HL-60 (cell line): ENCODE measurements at regions not wholly inside any gene's neighbourhood (a gene's known extent, or its start where the extent isn't known, plus 50 kb on each side); places are given as distances from the start of the nearest gene placed in this dataset.

Experiments used
- CTCF ChIP-seq: IDR thresholded peaks from one replicate; pipeline ENCODE4 v1.5.1; 2011; ENCODE audit warnings: low read length, control low read depth, inconsistent platforms; ENCODE audit not compliant: insufficient read depth
- GABPA ChIP-seq: IDR thresholded peaks from 2 replicates; pipeline ENCODE4 v1.6.1; 2012; ENCODE audit warnings: low read depth
- REST ChIP-seq: IDR thresholded peaks from 2 replicates; pipeline ENCODE4 v1.6.1; 2012; ENCODE audit warnings: low read depth; ENCODE audit not compliant: insufficient replicate concordance

GRCh38 chr4:81574991-81575390, 103.3 kb upstream of the RASGEF1B start:
- TF ChIP-seq CTCF, result no peak
- no peak for TF ChIP-seq REST
- TF ChIP-seq GABPA, result no peak
